Neuronal stem cell (in vitro differentiated cells): ENCODE measurements at regions not wholly inside any gene's neighbourhood (a gene's known extent, or its start where the extent isn't known, plus 50 kb on each side); places are given as distances from the start of the nearest gene placed in this dataset.

Experiments
- DNase-seq: peaks from one replicate; pipeline ENCODE4 v3.0.0-alpha.2; 2013; ENCODE audit warnings: low spot score
- H2AFZ ChIP-seq: one replicate; pipeline ENCODE4 v1.6.1; 2013; ENCODE audit warnings: mild to moderate bottlenecking, low read length, inconsistent platforms
- H2AK5ac ChIP-seq: 2 replicates; pipeline ENCODE4 v1.6.1; 2013; ENCODE audit warnings: low read depth, mild to moderate bottlenecking, inconsistent platforms, low read length, moderate library complexity, mixed read lengths
- H2BK120ac ChIP-seq: 2 replicates; pipeline ENCODE4 v1.6.1; 2013; ENCODE audit warnings: low read depth, mild to moderate bottlenecking, inconsistent platforms, low read length, moderate library complexity, mixed read lengths
- H2BK12ac ChIP-seq: one replicate; pipeline ENCODE4 v1.6.1; 2013; ENCODE audit warnings: low read length, inconsistent platforms
- H2BK15ac ChIP-seq: 2 replicates; pipeline ENCODE4 v1.6.1; 2013; ENCODE audit warnings: mild to moderate bottlenecking, low read length, inconsistent platforms, mixed read lengths
- H2BK5ac ChIP-seq: one replicate; pipeline ENCODE4 v1.6.1; 2013; ENCODE audit warnings: inconsistent platforms, mild to moderate bottlenecking, low read length, moderate library complexity
- H3K14ac ChIP-seq: one replicate; pipeline ENCODE4 v1.6.1; 2013; ENCODE audit warnings: low read length, inconsistent platforms
- H3K18ac ChIP-seq: 2 replicates; pipeline ENCODE4 v1.6.1; 2013; ENCODE audit warnings: low read length, inconsistent platforms
- H3K23ac ChIP-seq: 2 replicates; pipeline ENCODE4 v1.6.1; 2013; ENCODE audit warnings: low read depth, mild to moderate bottlenecking, mixed read lengths, low read length, inconsistent platforms; ENCODE audit not compliant: poor library complexity
- H3K27ac ChIP-seq: replicated peaks from 3 replicates; pipeline ENCODE4 v1.5.1; 2013; ENCODE audit warnings: low read length, inconsistent platforms
- H3K27me3 ChIP-seq, 3 experiments: 2 replicates each; pipeline ENCODE4 v1.6.1; 2013; ENCODE audit warnings: low read length in 3 of 3, mild to moderate bottlenecking in 2 of 3, inconsistent platforms in 1 of 3, low read depth in 1 of 3, mixed read lengths in 1 of 3, moderate library complexity in 1 of 3; ENCODE audit not compliant: control insufficient read depth in 3 of 3, insufficient read depth in 3 of 3
- H3K36me3 ChIP-seq, 2 donors: replicated peaks in 1 of 2; 2 replicates each; pipeline ENCODE4 v1.6.1; 2013; ENCODE audit warnings: low read length in 2 of 2; ENCODE audit not compliant: control insufficient read depth in 2 of 2, insufficient read depth in 2 of 2
- H3K4ac ChIP-seq: 2 replicates; pipeline ENCODE4 v1.6.1; 2013; ENCODE audit warnings: inconsistent platforms, mild to moderate bottlenecking, low read length, moderate library complexity
- H3K4me1 ChIP-seq, 2 donors: 1 replicate in 1 of 2; 2 replicates in 1 of 2; pipeline ENCODE4 v1.6.1; 2013; ENCODE audit warnings: low read length in 2 of 2, low read depth in 1 of 2; ENCODE audit not compliant: control insufficient read depth in 2 of 2, insufficient read depth in 1 of 2
- H3K4me2 ChIP-seq: one replicate; pipeline ENCODE4 v1.6.1; 2013; ENCODE audit warnings: mild to moderate bottlenecking, low read length, inconsistent platforms; ENCODE audit not compliant: insufficient read depth, poor library complexity, severe bottlenecking
- H3K4me3 ChIP-seq, 2 donors: 2 replicates each; pipeline ENCODE4 v1.5.1; 2013; ENCODE audit warnings: low read length in 2 of 2, mild to moderate bottlenecking in 2 of 2, inconsistent platforms in 1 of 2, moderate library complexity in 1 of 2
- H3K79me1 ChIP-seq: one replicate; pipeline ENCODE4 v1.6.1; 2013; ENCODE audit warnings: low read depth, mild to moderate bottlenecking, inconsistent platforms, low read length, moderate library complexity
- H3K9ac ChIP-seq: one replicate; pipeline ENCODE4 v1.6.1; 2013; ENCODE audit warnings: mild to moderate bottlenecking, low read depth, low read length, inconsistent platforms; ENCODE audit not compliant: poor library complexity
- H3K9me3 ChIP-seq, 2 donors: replicated peaks in 1 of 2; 2 replicates each; pipeline versions ENCODE3 to v1.6.1; 2013; ENCODE audit warnings: low read length in 2 of 2, mild to moderate bottlenecking in 2 of 2, inconsistent platforms in 1 of 2, low read depth in 1 of 2, mixed read lengths in 1 of 2, moderate library complexity in 1 of 2; ENCODE audit not compliant: control insufficient read depth in 2 of 2, insufficient read depth in 1 of 2
- H4K8ac ChIP-seq: one replicate; pipeline ENCODE4 v1.6.1; 2013; ENCODE audit warnings: low read depth, mild to moderate bottlenecking, inconsistent platforms, low read length, moderate library complexity
- H4K91ac ChIP-seq: one replicate; pipeline ENCODE4 v1.6.1; 2013; ENCODE audit warnings: low read length, low read depth, mild to moderate bottlenecking, inconsistent platforms; ENCODE audit not compliant: poor library complexity
- WGBS, 2 donors: extraction: QIAGEN DNeasy Blood & Tissue Kit; methylation state at CpG; one replicate each; pipeline ENCODE4 v1.1.7; 2013; ENCODE audit warnings: missing lambda C conversion rate in 2 of 2, mixed read lengths in 1 of 2; ENCODE audit not compliant: insufficient read length in 2 of 2, insufficient replicate concordance in 1 of 2; ENCODE audit errors: extremely low coverage in 2 of 2; 5-methylcytosine and 5-hydroxymethylcytosine counted together

DNA sequence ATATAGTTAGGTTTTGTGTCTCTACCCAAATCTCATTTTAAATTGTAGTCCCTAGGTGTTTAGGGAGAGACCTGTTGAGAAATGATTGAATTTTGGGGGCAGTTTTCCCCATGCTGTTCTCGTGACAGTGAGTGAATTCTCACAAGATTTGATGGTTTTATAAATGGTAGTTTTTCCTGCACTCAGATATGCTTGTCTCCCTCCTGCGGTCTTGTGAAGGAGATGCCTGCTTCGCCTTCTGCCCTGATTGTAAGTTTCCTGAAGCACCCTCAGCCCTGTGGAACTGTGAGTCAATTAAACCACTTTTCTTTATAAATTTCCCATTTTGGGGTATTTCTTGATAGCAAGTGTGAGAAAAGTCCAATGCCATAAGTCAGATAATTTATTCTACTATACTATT is 1977.5 kb upstream of the PCDH20 start:
- H2AFZ ChIP-seq, result no peak overlapping the region
- H3K4me1 ChIP-seq, result no peaks in the 10 kb centered on the region
- H4K91ac ChIP-seq, result no peak overlapping the region
- no peak overlapping the region for H3K4me2 ChIP-seq
- no peak overlapping the region for H2BK5ac ChIP-seq
- H3K23ac ChIP-seq, result no peak overlapping the region
- H3K9me3 ChIP-seq, result peaks cover 2 to 6% of the 10 kb centered on the region in 2 donors
- H3K27me3 ChIP-seq, result no peaks in the 10 kb centered on the region
- WGBS, 2 donors, result no CpG with 5 or more reads among the region's 3 CpGs
- no peaks in the 10 kb centered on the region for H3K79me1 ChIP-seq
- no peaks in the 10 kb centered on the region for H3K36me3 ChIP-seq
- no peak overlapping the region for H3K18ac ChIP-seq
- H2AK5ac ChIP-seq, result no peak overlapping the region
- H3K14ac ChIP-seq, result no peak overlapping the region
- H3K4ac ChIP-seq, result no peak overlapping the region
- no peak overlapping the region for H2BK12ac ChIP-seq
- no peak overlapping the region for H3K27ac ChIP-seq
- DNase-seq, result no peak
- H4K8ac ChIP-seq, result no peak overlapping the region
- no peak overlapping the region for H2BK120ac ChIP-seq
- no peak overlapping the region for H3K9ac ChIP-seq
- no peak overlapping the region for H2BK15ac ChIP-seq
- H3K4me3 ChIP-seq, result no peak overlapping the region

DNA sequence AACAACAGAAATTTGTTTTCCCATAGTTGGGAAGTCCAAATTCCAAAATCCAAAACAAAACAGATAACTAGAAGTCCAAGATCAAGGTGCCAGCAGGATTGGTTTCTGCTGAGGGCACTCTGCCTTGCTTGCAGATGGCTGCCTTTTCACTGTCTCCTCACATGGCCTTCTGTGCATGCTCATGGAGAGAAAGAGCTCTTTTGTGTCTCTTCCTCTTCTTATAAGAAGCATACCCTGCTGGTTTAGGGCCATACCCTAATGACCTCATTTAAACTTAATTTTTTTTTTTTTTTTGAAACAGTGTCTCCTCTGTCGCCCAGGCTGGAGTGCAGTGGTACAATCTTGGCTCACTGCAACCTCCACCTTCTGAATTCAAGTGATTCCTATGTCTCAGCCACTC is 1974.1 kb upstream of the PCDH20 start:
- no peak overlapping the region for H2BK120ac ChIP-seq
- no peak for DNase-seq
- no peaks in the 10 kb centered on the region for H3K79me1 ChIP-seq
- H2AFZ ChIP-seq, result peak overlapping the region; percentile 68
- H3K14ac ChIP-seq, result no peak overlapping the region
- H3K9me3 ChIP-seq, result no peaks in the 10 kb centered on the region
- no peaks in the 10 kb centered on the region for H3K27me3 ChIP-seq
- no peak overlapping the region for H3K4ac ChIP-seq
- no peak overlapping the region for H3K4me2 ChIP-seq
- H4K91ac ChIP-seq, result no peak overlapping the region
- H2BK12ac ChIP-seq, result no peak overlapping the region
- H3K18ac ChIP-seq, result no peak overlapping the region
- no peak overlapping the region for H2BK15ac ChIP-seq
- H3K4me1 ChIP-seq, result no peaks in the 10 kb centered on the region
- H2AK5ac ChIP-seq, result no peak overlapping the region
- H3K23ac ChIP-seq, result no peak overlapping the region
- no CpG with 5 or more reads among the region's 1 CpG for WGBS, 2 donors
- H2BK5ac ChIP-seq, result no peak overlapping the region
- no peak overlapping the region for H3K9ac ChIP-seq
- no peak overlapping the region for H3K27ac ChIP-seq
- H4K8ac ChIP-seq, result no peak overlapping the region
- no peaks in the 10 kb centered on the region for H3K36me3 ChIP-seq
- H3K4me3 ChIP-seq, result no peak overlapping the region

DNA sequence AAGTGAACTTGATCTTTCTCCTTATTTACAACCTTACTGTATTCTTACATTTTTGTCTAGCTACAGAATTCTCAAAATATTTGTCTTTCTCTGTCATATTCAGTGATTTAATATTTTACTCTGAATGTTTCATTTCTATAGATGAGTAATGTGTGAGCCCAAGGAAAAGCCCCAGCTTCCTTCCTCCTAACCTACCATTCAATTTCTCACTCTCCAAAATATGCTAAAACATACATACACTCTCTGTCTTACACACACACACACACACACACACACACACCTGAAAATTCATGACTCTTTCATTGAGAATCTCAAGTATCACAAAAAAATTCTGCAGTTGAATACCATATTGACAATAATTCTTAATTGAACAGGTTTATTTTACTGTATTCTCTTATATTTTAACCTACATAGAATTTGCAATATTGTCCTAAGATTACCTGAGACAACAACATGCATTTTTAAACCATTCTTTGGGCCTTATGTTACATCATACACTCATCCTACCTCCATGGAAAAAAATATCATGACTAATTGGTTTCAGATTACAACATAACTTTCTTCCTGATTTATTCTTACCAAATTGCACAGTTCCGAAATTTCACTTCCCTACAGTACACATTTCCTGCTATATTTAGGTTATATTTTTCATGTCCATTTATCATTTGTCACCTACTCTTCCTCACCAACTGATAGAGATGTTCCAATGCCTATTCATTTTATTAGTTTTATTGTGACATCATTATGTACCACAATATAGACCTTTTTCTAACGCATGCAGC is 1965.6 kb upstream of the PCDH20 start:
- Histone ChIP-seq H4K8ac (no peak overlapping the region), H2BK120ac (no peak overlapping the region), H3K4me1 (no peaks in the 10 kb centered on the region), H2AK5ac (no peak overlapping the region), H3K23ac (no peak overlapping the region), H3K9me3 (peaks cover 0 to 2% of the 10 kb centered on the region in 2 donors), H2BK12ac (no peak overlapping the region), H2BK15ac (no peak overlapping the region), H3K4ac (no peak overlapping the region), H3K14ac (no peak overlapping the region), H3K18ac (no peak overlapping the region), H3K27ac (no peak overlapping the region), H2BK5ac (no peak overlapping the region), H3K79me1 (no peaks in the 10 kb centered on the region), H3K9ac (no peak overlapping the region), H4K91ac (no peak overlapping the region), H3K27me3 (no peaks in the 10 kb centered on the region), H2AFZ (no peak overlapping the region), H3K4me2 (no peak overlapping the region), H3K36me3 (no peaks in the 10 kb centered on the region), H3K4me3 (no peak overlapping the region)
- DNase-seq, result no peak
- WGBS, 2 donors, result no CpG with 5 or more reads among the region's 2 CpGs

DNA sequence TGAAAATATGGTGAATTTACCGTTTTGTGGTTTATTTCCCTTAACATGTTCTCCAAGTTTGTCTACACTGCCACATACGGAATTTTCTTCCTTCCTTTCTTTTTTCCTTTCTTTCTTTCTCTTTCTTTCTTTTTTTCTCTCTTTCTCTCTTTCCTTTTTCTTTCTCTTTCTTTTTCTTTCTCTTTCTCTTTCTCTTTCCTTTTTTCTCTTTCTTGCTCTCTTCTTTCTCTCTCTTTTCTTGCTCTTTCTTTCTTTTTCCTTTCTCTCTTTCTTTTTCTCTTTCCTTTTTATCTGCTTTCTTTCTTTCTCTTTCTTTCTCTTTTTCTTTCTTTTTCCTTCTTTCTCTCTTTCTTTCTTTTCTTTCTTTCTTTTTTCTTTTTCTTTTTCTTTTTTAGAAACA is 1962.3 kb upstream of the PCDH20 start:
- no peak overlapping the region for H3K27ac ChIP-seq
- no CpG with 5 or more reads among the region's 2 CpGs for WGBS, 2 donors

More for the DNA sequence above, 1962.3 kb upstream of the PCDH20 start:
- Histone ChIP-seq H3K4me3 (no peak overlapping the region), H2BK12ac (no peak overlapping the region), H3K4me2 (no peak overlapping the region), H2BK5ac (no peak overlapping the region), H3K18ac (no peak overlapping the region), H3K27me3 (no peaks in the 10 kb centered on the region), H2BK120ac (no peak overlapping the region), H3K79me1 (no peaks in the 10 kb centered on the region), H4K91ac (no peak overlapping the region), H3K23ac (no peak overlapping the region), H3K9ac (no peak overlapping the region), H3K4ac (no peak overlapping the region), H2AK5ac (no peak overlapping the region), H2AFZ (no peak overlapping the region), H4K8ac (no peak overlapping the region), H3K36me3 (no peaks in the 10 kb centered on the region), H3K9me3 (peaks cover 0 to 2% of the 10 kb centered on the region in 2 donors), H3K4me1 (no peaks in the 10 kb centered on the region), H2BK15ac (no peak overlapping the region), H3K14ac (no peak overlapping the region)
- DNase-seq, result no peak
